ENCODE measurements at regions not wholly inside any gene's neighbourhood (a gene's known extent, or its start where the extent isn't known, plus 50 kb on each side); places are given as distances from the start of the nearest gene placed in this dataset.

GRCh38 chr6:144894240-144894639 is 609.1 kb downstream of the UTRN start:
- no peak for TF ChIP-seq POLR2A (IDR thresholded peaks at IDR 0.05)
- no peak for TF ChIP-seq CTCF (IDR thresholded peaks at IDR 0.05)
